Karpas-422 (cell line): ENCODE measurements at regions not wholly inside any gene's neighbourhood (a gene's known extent, or its start where the extent isn't known, plus 50 kb on each side); places are given as distances from the start of the nearest gene placed in this dataset.

Experiments
- DNase-seq: peaks from one replicate; pipeline ENCODE4 v3.0.0-alpha.2; 2015
- H2AFZ ChIP-seq: fragments of 200-600 bp; sonication (generic); 2 replicates; pipeline ENCODE4 v1.6.1; 2014; ENCODE audit warnings: antibody characterized with exemption, low read length, mixed read lengths
- H3K27ac ChIP-seq: fragments of 200-600 bp; sonication (generic); 2 replicates; pipeline ENCODE4 v1.5.1; 2014; ENCODE audit warnings: mild to moderate bottlenecking, low read length, moderate library complexity
- H3K27me3 ChIP-seq: fragments of 200-600 bp; sonication (generic); 2 replicates; pipeline ENCODE4 v1.6.1; 2014; ENCODE audit warnings: low read length, mixed read lengths
- H3K36me3 ChIP-seq: fragments of 200-600 bp; sonication (generic); 2 replicates; pipeline ENCODE4 v1.6.1; 2014; ENCODE audit warnings: low read length, mixed read lengths; ENCODE audit not compliant: insufficient read depth
- H3K4me1 ChIP-seq: fragments of 200-600 bp; sonication (generic); 2 replicates; pipeline ENCODE4 v1.6.1; 2014; ENCODE audit warnings: mild to moderate bottlenecking, low read length, mixed read lengths
- H3K4me2 ChIP-seq: fragments of 200-600 bp; sonication (generic); 2 replicates; pipeline ENCODE4 v1.6.1; 2014; ENCODE audit warnings: low read length, low read depth, mild to moderate bottlenecking; ENCODE audit not compliant: poor library complexity, severe bottlenecking
- H3K4me3 ChIP-seq: fragments of 200-600 bp; sonication (generic); 2 replicates; pipeline ENCODE4 v1.5.1; 2014; ENCODE audit warnings: mild to moderate bottlenecking, antibody characterized with exemption, low read length, mixed read lengths
- H3K79me2 ChIP-seq: fragments of 200-600 bp; sonication (generic); 2 replicates; pipeline ENCODE4 v1.6.1; 2014; ENCODE audit warnings: mild to moderate bottlenecking, low read length, mixed read lengths
- H3K9ac ChIP-seq: fragments of 200-600 bp; sonication (generic); 2 replicates; pipeline ENCODE4 v1.6.0; 2014; ENCODE audit warnings: low read length
- H3K9me2 ChIP-seq: fragments of 200-600 bp; sonication (generic), shearing (Covaris generic); replicated peaks from 2 replicates; pipeline ENCODE4 v1.6.0; 2014; ENCODE audit warnings: mild to moderate bottlenecking, low read length, moderate library complexity; ENCODE audit not compliant: insufficient read depth
- H3K9me3 ChIP-seq: fragments of 300-700, 200-600 bp; sonication (generic); 2 replicates; pipeline ENCODE4 v1.6.1; 2014; ENCODE audit warnings: low read length, mixed read lengths
- H4K20me1 ChIP-seq: fragments of 200-600 bp; sonication (generic); 2 replicates; pipeline ENCODE4 v1.6.1; 2014; ENCODE audit warnings: mild to moderate bottlenecking, antibody characterized with exemption, low read length, low read depth; ENCODE audit not compliant: insufficient read depth

- Histone ChIP-seq H3K4me1 (no peaks in the 10 kb centered on the region), H3K36me3 (no peaks in the 10 kb centered on the region), H3K27ac (no peak overlapping the region), H3K9ac (no peak overlapping the region), H3K79me2 (no peaks in the 10 kb centered on the region), H3K4me2 (no peak overlapping the region), H3K27me3 (no peaks in the 10 kb centered on the region), H3K9me3 (no peaks in the 10 kb centered on the region), H3K4me3 (no peak overlapping the region), H3K9me2 (no peaks in the 10 kb centered on the region), H2AFZ (no peak overlapping the region), H4K20me1 (no peaks in the 10 kb centered on the region)
- DNase-seq: no peak
These were observed 83.0 kb downstream of the TMEM174 start for GRCh38 chr5:73256012-73256411.

GRCh38 chr5:73254642-73255041 is 81.6 kb downstream of the TMEM174 start:
- H3K9me3 ChIP-seq: no peaks in the 10 kb centered on the region
- no peaks in the 10 kb centered on the region for H3K27me3 ChIP-seq
- H3K4me3 ChIP-seq: no peak overlapping the region
- H3K4me1 ChIP-seq: no peaks in the 10 kb centered on the region
- no peak overlapping the region for H3K4me2 ChIP-seq
- H2AFZ ChIP-seq: no peak overlapping the region
- H3K36me3 ChIP-seq: no peaks in the 10 kb centered on the region
- H4K20me1 ChIP-seq: no peaks in the 10 kb centered on the region
- no peak overlapping the region for H3K27ac ChIP-seq
- H3K9me2 ChIP-seq: no peaks in the 10 kb centered on the region
- H3K79me2 ChIP-seq: no peaks in the 10 kb centered on the region
- H3K9ac ChIP-seq: no peak overlapping the region
- DNase-seq: no peak

GRCh38 chr5:73253047-73253660 is 80.2 kb downstream of the TMEM174 start:
- Histone ChIP-seq H3K36me3 (no peaks in the 10 kb centered on the region), H3K9ac (no peak overlapping the region), H3K9me2 (no peaks in the 10 kb centered on the region), H3K27ac (no peak overlapping the region), H3K79me2 (no peaks in the 10 kb centered on the region), H4K20me1 (no peaks in the 10 kb centered on the region), H3K4me2 (no peak overlapping the region), H3K4me1 (no peaks in the 10 kb centered on the region), H3K4me3 (no peak overlapping the region), H2AFZ (no peak overlapping the region), H3K27me3 (no peaks in the 10 kb centered on the region), H3K9me3 (no peaks in the 10 kb centered on the region)
- DNase-seq: no peak

DNA sequence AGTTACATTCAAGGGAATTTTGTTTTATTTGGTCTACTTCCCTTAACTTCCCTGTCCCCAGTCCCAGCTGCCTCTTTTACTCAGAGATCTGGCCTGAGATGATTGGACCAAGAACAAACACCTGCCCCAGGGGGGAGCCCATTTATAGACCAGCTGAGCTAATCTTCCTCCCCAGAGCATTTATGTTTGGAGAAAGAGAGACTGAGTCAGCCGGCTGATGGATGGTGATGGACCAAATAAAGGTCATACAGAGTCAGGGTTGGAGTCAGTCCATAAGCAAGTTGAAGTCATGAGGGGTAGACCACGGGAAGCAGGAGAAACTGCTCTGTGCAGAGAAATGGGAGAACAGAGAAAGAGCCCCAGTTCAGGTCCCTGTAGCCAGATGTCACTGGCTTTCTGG is 77.7 kb downstream of the TMEM174 start:
- H3K27me3 ChIP-seq: no peaks in the 10 kb centered on the region
- DNase-seq: no peak
- H4K20me1 ChIP-seq: no peaks in the 10 kb centered on the region
- H3K4me1 ChIP-seq: no peaks in the 10 kb centered on the region
- no peaks in the 10 kb centered on the region for H3K79me2 ChIP-seq
- no peaks in the 10 kb centered on the region for H3K9me2 ChIP-seq
- H2AFZ ChIP-seq: no peak overlapping the region
- H3K36me3 ChIP-seq: no peaks in the 10 kb centered on the region
- H3K9ac ChIP-seq: no peak overlapping the region
- H3K4me2 ChIP-seq: no peak overlapping the region
- no peak overlapping the region for H3K27ac ChIP-seq
- H3K9me3 ChIP-seq: no peaks in the 10 kb centered on the region
- no peak overlapping the region for H3K4me3 ChIP-seq

GRCh38 chr5:73242735-73243134 is 69.7 kb downstream of the TMEM174 start:
- Histone ChIP-seq H2AFZ (no peak overlapping the region), H4K20me1 (no peaks in the 10 kb centered on the region), H3K27me3 (no peaks in the 10 kb centered on the region), H3K9me2 (no peaks in the 10 kb centered on the region), H3K9me3 (no peaks in the 10 kb centered on the region), H3K4me3 (no peak overlapping the region), H3K9ac (no peak overlapping the region), H3K79me2 (no peaks in the 10 kb centered on the region), H3K27ac (no peak overlapping the region), H3K36me3 (no peaks in the 10 kb centered on the region), H3K4me2 (no peak overlapping the region), H3K4me1 (no peaks in the 10 kb centered on the region)
- DNase-seq: no peak

- Histone ChIP-seq H2AFZ (no peak overlapping the region), H3K4me3 (no peak overlapping the region), H3K27me3 (no peaks in the 10 kb centered on the region), H3K4me1 (no peaks in the 10 kb centered on the region), H3K9ac (no peak overlapping the region), H3K79me2 (no peaks in the 10 kb centered on the region), H4K20me1 (no peaks in the 10 kb centered on the region), H3K9me3 (no peaks in the 10 kb centered on the region), H3K9me2 (no peaks in the 10 kb centered on the region), H3K36me3 (no peaks in the 10 kb centered on the region), H3K27ac (no peak overlapping the region), H3K4me2 (no peak overlapping the region)
- DNase-seq: no peak
These were observed 65.9 kb downstream of the TMEM174 start for GRCh38 chr5:73238873-73239272.

GRCh38 chr5:73236541-73237128 is 63.6 kb downstream of the TMEM174 start:
- Histone ChIP-seq H3K9ac (no peak overlapping the region), H3K4me1 (no peaks in the 10 kb centered on the region), H3K9me3 (no peaks in the 10 kb centered on the region), H3K9me2 (no peaks in the 10 kb centered on the region), H4K20me1 (no peaks in the 10 kb centered on the region), H2AFZ (no peak overlapping the region), H3K27me3 (no peaks in the 10 kb centered on the region), H3K27ac (no peak overlapping the region), H3K4me2 (no peak overlapping the region), H3K4me3 (no peak overlapping the region), H3K79me2 (no peaks in the 10 kb centered on the region), H3K36me3 (no peaks in the 10 kb centered on the region)
- DNase-seq: no peak

DNA sequence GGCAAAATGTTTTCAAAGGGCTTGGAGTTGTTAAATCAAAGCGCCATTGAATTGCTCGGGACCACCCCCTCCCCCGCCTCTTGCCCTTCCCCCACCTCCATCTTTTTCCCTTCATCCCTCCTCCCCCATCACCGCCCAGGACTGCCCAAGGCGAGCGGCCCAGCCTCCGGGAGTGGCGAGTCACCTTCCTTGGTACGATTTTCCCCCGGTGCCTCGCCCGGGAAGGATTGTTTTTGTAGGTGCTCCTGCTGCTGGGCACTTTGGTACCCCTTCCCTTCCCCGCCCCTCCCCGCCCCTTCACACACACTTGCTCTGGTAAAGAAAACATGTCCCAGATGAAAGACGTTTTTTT is 61.2 kb downstream of the TMEM174 start:
- H3K4me1 ChIP-seq: no peaks in the 10 kb centered on the region

More for the DNA sequence above, 61.2 kb downstream of the TMEM174 start:
- no peaks in the 10 kb centered on the region for H3K27me3 ChIP-seq
- H4K20me1 ChIP-seq: no peaks in the 10 kb centered on the region
- H3K9me2 ChIP-seq: no peaks in the 10 kb centered on the region
- H3K9me3 ChIP-seq: no peaks in the 10 kb centered on the region
- no peak for DNase-seq
- H3K4me3 ChIP-seq: no peak overlapping the region
- no peak overlapping the region for H2AFZ ChIP-seq
- H3K27ac ChIP-seq: no peak overlapping the region
- H3K4me2 ChIP-seq: no peak overlapping the region
- no peak overlapping the region for H3K9ac ChIP-seq
- H3K36me3 ChIP-seq: no peaks in the 10 kb centered on the region
- no peaks in the 10 kb centered on the region for H3K79me2 ChIP-seq
